HG03139 (cell line): ENCODE measurements at regions not wholly inside any gene's neighbourhood (a gene's known extent, or its start where the extent isn't known, plus 50 kb on each side); places are given as distances from the start of the nearest gene placed in this dataset.

Experiments used
- ATAC-seq: cut with Tn5 transposase; IDR thresholded peaks from one replicate; pipeline ENCODE4 v1.9.1; 2021; ENCODE audit not compliant: unreplicated experiment

DNA sequence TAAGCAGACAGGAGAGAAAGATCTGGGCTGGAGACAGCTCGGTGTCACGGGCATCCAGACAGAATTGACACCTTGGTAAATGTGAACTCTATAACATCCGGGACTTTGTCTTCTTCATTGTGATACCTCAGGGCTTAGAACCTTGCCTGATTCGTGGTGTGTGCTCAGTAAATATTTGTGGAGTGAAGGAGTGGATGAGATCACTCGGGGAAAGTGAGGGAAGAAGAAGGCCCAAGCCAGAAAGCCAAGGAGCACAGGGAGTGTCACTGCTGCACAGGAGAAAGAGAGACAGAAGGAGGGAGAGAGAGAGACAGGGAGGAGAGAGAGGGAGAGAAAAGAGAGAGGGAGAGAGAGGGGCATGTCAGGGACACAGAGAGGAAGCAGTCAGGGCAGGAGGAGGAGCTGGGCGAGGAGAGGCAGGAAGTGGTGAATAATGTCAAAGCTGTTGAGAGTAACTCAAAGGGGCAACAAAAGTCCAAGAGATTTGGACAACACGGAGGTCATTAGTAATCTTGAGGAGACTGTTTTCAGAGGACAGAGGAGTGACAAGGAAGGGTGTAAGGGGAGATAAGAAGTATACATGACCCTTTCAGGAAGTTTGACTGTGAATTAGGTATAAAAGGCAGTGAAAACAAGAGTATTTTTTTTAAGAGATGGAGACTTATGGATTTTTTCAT is 141.6 kb upstream of the MAX start:
- no peak for ATAC-seq

DNA sequence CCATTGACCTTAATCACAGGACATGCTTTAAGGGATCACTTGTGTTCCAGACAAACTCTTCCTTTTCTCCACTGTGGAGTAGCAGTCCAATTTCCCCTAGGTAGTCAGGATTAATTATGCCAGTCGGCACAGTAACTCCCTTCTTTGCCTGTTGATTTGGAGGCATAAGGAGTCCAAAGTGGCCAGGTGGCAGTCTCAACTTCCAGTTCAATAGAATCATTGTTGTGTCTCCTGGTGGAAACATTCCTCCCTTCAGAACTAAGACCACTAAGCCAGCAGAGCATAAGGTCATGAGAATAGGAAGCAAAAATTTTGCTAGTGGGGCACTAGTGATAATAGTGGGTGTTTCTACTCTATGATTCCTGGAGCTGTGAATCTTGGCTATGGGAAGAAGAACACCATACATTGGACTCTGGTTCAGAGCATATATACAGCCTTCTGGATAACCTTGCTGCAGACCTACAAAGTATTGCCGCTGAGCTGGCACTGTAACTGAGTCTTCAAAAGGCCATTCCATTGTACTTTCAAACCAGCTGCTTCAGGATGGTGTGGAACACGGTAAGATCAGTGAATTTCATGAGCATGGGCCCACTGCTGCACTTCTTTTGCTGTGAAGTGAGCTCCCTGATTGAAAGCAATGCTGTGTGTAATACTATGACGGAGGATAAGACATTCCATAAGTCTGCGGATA is 147.3 kb upstream of the MAX start:
- no peak for ATAC-seq

DNA sequence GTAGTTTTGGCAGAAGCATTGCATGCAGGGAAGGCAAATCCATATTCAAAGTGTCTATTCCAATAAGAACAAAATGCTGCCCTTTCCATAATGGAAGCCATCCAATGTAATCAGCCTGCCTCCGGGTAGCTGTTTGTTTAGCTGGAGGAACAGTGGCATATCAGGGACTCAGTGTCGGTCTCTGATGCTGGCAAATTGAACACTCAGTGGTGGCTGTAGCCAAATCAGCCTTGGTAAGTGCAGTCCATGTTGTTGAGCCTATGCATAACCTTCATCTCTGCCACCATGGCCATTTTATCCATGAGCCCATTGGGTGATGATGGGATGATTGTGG is 147.8 kb upstream of the MAX start:
- ATAC-seq: no peak

DNA sequence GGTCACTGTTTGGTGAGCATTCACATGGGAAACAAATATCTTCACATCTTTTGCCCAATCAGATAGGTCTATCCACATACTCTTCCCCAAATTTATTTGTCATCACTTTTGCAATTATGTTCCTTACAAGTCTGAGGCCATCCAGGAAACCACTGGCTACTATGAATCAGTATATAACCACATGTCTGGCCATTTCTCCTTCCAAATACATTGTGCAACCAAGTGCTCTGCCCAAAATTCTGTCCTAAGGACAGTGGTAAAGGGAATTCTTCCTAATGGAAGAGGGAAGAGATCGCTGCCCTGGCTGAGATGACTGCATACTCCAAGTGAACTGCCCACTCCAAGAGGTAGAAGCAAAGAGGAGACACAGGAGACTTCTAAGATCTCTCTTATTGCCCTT is 148.9 kb upstream of the MAX start:
- no peak for ATAC-seq

DNA sequence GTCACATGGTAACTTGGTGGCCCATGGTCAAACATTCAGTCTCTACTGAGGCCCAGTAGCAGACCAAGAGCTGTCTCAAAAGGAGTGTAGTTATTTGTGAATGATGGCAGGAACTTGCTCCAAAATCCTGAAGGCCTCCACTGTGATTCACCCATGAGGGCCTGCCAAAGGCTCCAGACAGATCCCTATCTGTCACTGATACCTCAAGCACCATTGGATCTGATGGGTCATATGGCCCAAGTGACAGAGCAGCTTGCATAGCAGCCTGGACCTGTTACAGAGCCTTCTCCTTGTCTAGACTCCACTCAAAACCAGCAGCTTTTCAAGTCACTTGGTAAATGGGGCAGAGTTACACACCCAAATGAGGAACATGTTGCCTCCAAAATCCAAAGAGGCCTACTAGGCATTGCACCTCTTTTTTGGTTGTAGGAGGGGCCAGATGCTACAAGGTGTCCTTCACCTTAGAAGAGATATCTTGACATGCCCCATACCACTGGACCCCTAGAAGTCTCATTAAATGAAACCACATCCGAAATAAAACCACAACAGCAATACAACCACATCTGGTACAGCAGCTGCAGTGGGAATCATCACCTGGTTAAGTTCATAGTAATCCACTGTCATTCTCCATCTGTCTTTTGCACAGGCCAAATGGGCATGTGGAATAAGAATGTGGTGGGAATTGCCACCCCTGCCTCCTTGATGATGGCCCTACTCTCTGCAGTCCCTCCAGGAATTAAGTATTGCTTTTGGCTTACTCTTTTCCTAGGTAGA is 150.4 kb upstream of the MAX start:
- ATAC-seq: no peak

DNA sequence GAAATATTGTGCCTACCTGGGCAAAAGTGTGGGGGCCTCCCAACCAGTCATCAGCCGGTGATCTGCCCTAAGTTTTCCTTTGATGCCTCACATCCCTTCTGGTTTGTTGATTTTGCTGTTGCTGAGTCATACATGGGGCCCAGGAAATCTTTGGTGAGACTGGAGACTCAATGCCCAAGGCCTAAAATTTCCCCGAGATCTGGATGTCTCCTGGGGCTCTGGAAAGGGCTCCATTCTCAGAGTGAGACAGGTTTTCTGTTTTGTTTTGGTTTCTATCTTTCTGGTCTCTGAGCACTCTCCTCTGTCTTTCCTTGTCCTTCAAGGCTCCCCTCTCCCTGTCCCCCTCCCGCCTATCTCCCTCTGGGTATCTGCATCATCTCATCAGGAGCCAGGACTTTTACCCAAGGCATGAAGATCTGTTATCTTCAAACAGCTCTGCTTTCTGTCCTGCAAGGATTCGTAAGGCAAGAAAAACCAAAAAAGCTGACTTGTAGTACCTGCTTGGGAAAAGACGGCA is 152.8 kb upstream of the MAX start:
- no peak for ATAC-seq

DNA sequence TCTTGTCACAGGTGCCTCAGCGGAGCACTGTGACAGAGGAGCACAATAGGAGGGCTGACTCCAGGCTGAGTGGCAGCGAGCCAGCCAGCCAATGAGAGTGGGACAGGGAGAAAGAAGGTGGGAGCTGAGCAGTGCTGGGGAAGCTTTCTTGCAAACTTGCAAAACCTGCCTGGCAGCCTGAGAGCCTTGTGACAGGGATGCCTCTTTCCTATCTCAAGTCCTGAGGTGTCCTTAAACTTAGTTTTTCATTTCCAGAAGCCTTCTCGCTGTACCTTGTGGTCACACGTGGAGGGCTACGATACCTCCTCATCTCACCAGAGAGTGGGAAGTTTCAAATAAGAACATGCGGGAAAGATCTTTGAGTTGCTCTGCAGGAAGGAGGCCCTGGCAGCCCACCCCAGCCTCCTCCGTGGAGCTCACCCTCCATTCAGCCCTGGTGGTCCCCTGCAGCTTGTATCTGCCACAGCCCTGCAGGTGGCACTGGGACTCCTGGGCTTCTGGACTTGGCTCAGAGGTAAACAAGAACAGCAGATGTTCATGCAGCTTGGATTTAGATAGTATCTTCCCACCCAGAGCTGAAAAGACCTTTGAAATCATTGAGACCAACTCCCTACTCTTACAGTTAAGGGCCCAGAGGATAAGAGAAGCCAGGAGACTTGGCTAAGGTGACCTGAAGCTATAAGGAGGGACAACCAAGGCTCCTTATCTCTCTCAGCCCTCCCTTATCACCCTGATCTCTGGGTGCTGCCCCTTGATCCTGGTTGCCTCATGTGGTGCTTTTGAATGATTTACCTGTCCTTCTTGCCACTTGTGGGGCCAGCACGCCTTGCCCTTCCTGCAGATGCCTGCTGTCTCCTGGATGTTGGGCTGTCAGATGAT is 153.5 kb upstream of the MAX start:
- ATAC-seq: no peak

DNA sequence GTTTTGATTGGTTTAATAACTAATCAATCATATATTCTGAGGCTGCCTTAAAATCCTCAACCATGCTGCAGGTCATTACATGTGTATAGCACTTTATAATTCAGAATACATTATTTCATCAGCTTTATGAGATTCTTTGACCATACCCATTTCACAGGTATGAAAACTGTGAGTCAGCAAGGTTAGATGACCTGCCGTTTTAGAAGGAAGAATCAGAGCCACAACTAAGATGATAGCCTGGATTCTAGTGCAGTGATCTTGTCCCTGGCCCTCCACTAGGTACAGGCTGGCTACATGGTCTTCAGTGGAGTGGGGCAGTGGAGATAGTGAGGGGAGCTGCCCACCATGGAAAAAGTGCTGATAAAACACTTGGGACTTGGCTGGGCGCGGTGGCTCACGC is 154.4 kb upstream of the MAX start:
- ATAC-seq: no peak

DNA sequence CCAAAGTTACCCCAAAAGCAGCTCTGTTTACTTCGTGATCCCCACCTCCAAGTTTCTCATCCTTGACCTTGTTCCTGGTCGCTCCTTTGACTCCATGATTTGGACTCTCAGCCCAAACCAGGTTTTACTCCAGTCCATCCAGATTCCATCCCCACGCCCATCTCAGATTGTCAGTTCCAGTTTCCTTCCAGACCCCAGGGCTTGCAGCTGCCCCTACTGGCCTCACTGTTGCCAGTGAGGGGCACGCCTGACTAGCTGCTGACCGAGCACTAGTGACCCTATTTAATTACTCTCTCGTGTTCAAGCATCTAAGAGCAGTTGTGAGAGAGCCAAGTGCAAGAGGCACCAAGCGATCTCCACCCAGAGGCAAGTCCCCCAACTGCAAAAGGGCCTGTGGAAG is 155.1 kb upstream of the FUT8 start:
- ATAC-seq: no peak

DNA sequence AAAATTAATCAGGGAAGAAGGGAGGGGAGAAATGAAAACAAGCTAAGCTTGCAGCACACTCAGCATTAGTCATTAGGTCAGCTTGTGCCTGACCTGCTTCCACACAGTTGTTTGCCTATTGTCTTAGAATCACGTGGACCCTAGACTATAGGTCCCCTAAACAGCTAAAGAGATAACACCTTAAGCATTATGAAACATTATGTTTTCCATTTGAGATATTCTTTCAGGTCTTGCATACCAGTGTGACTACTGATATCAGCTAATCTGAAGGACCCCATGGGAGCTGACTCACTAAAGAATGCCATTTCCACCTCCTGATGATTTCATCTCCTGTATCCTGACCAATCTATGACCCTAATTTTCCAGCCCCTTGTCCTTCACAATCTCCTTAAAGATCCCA is 154.1 kb upstream of the FUT8 start:
- no peak for ATAC-seq

DNA sequence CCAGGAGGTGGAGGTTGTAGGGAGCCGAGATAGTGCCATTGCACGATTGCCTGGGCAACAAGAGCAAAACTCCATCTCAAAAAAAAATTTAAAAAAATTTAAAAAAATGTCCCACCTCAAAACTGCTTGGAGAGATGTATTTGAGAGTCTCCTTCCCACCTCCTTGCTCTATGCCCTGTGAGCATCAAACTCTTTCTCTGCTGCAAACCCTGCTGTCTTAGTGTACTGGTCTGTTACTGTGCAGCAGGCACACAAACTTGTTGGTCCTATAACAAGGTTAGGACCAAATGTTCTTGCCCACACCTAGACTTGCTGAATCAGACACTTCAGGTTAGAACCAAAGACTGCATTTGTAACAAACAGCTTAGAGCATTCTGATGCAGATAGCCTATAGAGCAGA is 153.5 kb upstream of the FUT8 start:
- no peak for ATAC-seq

DNA sequence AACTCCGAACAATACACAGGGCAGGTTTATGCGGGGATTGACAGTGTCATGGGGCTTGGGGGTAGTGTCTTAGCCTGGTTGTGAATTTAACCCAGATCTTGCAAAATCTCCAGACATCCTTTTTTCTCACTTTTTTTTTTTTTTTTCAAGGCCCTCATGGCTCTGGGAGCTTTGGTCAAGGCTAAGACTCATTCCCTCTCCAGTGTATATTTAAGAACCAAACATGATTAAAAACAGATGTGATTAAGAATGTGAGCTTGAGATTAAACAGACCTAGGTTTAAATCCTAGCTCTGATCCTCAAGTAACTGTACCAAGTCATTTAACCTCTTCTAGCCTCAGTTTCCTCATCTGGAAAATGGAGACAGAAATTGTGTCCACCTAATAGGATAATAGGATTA is 151.7 kb upstream of the FUT8 start:
- no peak for ATAC-seq

DNA sequence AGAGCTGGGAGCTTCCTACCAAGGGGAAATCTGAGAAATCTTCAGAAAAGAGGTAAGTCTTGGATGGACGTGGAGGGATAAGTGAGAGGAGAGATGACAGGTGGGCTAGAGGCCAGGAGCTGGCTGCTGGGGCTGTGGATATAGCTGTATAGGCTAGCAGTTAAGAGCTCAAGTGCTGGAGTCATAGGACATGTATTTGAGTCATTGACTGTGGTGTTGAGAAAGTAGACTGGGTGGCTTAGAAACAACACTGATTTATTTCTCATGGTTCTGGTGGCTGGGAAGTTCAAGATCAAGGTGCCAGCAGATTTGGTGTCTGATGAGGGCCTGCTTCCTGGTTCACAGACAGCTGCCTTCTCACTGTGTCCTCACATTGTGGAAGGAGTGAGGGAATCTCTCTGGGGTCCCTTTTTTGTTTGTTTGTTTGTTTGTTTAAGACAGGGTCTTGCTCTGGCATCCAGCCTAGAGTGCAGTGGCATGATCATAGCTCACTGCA is 151.1 kb upstream of the FUT8 start:
- ATAC-seq: no peak

DNA sequence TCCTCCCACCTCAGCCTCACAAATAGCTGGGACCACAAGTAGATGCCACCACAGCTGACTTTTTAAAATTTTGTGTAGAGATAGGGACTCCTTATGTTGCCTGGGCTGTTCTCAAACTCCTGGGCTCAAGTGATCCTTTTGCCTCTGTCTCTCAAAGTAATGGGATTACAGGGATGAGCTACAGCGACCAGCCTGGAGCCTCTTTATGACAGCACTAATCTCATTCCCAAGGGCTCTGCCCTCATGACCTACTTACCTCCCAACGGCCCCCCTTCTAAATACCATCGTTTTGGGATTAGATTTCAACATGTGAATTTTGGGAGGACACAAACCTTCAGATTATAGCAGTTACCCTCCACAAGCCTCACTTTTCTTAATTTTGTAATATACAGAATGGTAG is 150.6 kb upstream of the FUT8 start:
- ATAC-seq: no peak

DNA sequence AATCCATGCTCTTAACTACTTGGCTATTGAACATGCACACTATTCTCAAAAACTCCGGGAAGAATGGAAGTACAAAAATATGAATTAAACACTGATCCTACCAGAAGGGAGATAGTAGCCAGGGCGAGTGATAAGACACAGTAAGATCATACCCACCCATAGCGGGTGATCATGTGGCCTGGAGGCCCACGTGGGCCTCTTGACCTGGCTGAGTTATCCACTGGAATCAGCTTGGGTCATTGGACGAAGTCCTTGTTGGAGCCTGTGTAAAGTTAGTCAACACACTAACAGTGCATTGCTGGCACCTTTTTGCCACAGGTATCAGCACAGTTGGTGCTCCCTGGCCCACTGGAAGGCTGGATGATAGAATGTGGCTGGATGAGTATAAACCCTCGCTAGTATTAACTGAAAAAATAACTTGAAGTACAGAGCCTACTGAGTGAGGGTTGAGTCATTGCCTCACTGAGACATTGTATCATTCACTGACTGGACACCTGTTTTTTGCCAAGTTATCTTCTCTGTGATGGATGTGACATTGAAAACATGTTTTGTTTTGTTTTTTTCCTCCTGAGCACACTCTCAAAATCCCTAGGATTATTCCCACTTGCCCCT is 149.2 kb upstream of the FUT8 start:
- no peak for ATAC-seq

DNA sequence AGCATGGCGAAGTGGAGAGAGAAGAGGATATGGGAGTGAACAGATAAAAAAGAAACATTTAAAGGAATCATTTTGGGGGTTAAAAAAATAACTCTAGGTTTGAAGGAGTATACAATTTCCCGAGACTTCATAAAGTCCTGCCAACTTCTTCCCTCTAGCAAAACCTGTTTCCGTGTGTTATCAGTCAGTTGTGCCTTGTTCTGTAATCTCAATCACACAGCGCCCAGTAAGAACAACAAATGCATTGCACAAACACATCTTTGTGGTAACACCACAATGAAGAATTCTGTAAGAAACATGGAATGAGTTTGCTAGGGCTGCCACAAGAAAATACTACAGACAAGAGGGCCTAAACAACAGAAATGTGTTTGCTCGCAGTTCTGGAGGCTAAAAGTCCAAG is 144.7 kb upstream of the FUT8 start:
- no peak for ATAC-seq

DNA sequence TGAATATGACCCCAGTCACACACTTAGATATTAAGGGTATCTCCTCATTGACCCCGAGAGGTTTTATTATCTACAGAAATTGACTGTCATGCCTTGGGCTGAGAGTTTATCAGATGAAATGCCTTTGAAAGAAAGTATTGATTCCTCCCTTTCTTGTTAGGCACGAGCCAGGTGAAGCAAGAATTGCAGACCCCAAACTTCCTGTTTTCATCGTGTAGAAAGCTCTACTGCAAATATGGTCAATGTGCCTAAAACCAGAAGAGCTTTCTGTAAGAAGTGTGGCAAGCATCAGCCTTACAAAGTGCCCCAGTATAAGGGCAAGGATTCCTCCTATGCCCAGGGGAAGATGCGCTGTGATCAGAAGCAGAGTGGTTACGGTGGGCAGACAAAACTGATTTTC is 143.9 kb upstream of the FUT8 start:
- ATAC-seq: no peak

DNA sequence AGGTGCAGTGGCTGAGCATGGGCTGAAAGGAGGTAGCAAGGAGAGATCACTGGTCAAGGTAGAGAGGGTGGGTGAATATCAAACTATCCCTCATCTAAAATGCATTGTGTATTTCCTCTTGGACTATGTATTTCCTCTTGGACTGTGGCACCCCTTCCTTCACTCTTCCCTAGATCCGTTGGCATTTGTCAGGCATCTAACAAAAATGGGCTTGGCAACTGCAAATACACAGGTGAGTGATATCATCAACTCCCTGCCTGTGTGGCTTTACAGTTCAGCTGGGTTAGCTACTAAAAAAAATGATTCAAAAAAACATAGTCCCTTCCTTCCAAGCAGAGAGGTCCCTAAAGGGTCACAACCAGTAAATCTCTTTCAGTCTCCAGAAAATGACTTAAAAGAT is 142.8 kb upstream of the FUT8 start:
- ATAC-seq: no peak

DNA sequence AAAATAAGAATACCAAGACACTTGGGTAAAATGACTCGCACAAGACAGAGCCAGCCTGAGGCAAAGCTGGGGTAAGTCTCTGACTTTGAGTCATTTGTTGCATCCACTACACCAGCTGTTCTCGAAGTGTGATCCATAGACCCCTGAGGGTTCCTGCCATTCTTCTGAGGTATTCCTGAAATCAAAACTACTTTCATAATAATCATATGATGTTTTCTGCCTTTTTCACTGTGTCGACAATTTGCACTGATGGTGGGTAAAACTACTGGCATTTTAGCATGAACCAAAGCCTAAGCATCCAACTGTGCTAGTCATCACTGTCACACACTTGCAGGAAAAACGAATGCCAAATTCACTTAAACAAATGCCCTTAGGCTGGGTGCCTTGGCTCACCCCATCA is 135.5 kb upstream of the FUT8 start:
- ATAC-seq: no peak

DNA sequence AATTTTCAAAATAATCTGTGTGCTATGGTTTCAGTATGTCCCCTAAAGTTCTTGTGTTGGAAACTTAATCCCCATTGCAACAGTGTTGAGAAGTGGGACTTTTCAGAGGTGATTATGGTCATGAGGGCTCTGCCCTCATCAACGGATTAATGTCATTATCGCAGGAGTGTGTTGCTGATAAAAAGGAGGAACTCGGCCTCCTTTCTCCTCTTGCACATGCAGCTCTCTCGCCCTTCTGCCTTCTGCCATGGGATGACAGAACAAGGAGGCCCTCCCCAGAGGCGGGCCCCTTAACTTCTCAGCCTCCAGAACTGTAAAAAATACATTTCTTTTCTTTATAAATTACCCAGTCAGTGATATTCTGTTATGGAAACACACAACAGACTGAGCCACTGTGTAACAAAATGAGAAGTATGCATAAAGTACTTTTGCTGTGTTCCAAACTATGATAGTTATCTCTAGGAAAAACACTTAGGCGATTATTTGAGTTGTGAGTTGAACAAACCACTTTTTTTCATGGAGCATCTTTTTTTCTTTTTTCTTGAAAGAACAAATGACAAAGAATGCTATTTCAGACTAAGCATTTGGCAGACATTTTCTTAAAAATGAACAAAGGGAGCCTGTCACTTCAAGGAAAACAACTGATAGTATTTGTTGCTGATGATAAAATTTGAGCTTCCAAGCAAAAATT is 134.8 kb upstream of the FUT8 start:
- ATAC-seq: no peak
